SU-DHL-6 (cell line): ENCODE measurements at regions not wholly inside any gene's neighbourhood (a gene's known extent, or its start where the extent isn't known, plus 50 kb on each side); places are given as distances from the start of the nearest gene placed in this dataset.

ENCODE experiments used
- H2AFZ ChIP-seq: fragments of 200-600 bp; sonication (generic); 2 replicates; pipeline ENCODE4 v1.6.1; 2014; ENCODE audit warnings: low read depth, mild to moderate bottlenecking, moderate library complexity, mixed read lengths, antibody characterized with exemption, low read length; ENCODE audit not compliant: severe bottlenecking
- H3F3A ChIP-seq: fragments of 200-600 bp; shearing (Covaris generic); 2 replicates; pipeline ENCODE4 v1.6.0; 2016; ENCODE audit warnings: antibody characterized with exemption, mild to moderate bottlenecking; ENCODE audit not compliant: insufficient read depth
- H3K27ac ChIP-seq: fragments of 200-600 bp; sonication (generic); 2 replicates; pipeline ENCODE4 v1.5.1; 2016; ENCODE audit warnings: low read depth, mild to moderate bottlenecking, low read length, moderate library complexity, mixed read lengths
- H3K27me3 ChIP-seq: fragments of 200-600 bp; sonication (generic), shearing (Covaris generic); 2 replicates; pipeline ENCODE4 v1.6.0; 2014; ENCODE audit warnings: mild to moderate bottlenecking, low read length
- H3K36me3 ChIP-seq: fragments of 200-600 bp; sonication (generic); 2 replicates; pipeline ENCODE4 v1.6.1; 2014; ENCODE audit warnings: mild to moderate bottlenecking, low read length, mixed read lengths
- H3K4me2 ChIP-seq: fragments of 300-600, 200-600 bp; shearing (Covaris generic), sonication (generic); 2 replicates; pipeline ENCODE4 v1.6.0; 2014; ENCODE audit warnings: low read length, low read depth, mild to moderate bottlenecking; ENCODE audit not compliant: poor library complexity, severe bottlenecking
- H3K4me3 ChIP-seq: fragments of 200-600 bp; sonication (generic); 2 replicates; pipeline ENCODE4 v1.5.1; 2014; ENCODE audit warnings: antibody characterized with exemption, low read length, mild to moderate bottlenecking, mixed read lengths; ENCODE audit not compliant: insufficient read depth, poor library complexity, severe bottlenecking
- H3K79me2 ChIP-seq: fragments of 200-600 bp; sonication (generic); 2 replicates; pipeline ENCODE4 v1.6.1; 2014; ENCODE audit warnings: mild to moderate bottlenecking, low read length, moderate library complexity; ENCODE audit not compliant: insufficient read depth
- H3K9ac ChIP-seq: fragments of 200-600 bp; sonication (generic); 2 replicates; pipeline ENCODE4 v1.7.0; 2014; ENCODE audit warnings: mild to moderate bottlenecking, low read length
- H3K9me2 ChIP-seq: fragments of 200-600 bp; sonication (generic); replicated peaks from 2 replicates; pipeline ENCODE4 v1.6.1; 2014; ENCODE audit warnings: low read length; ENCODE audit not compliant: insufficient read depth
- H3K9me3 ChIP-seq: fragments of 200-600 bp; sonication (generic); 2 replicates; pipeline ENCODE4 v1.6.1; 2014; ENCODE audit warnings: low read length, mixed read lengths; ENCODE audit not compliant: insufficient read depth
- H4K20me1 ChIP-seq: fragments of 200-600 bp; sonication (generic); 2 replicates; pipeline ENCODE4 v1.6.1; 2014; ENCODE audit warnings: low read depth, mild to moderate bottlenecking, antibody characterized with exemption, low read length, moderate library complexity, mixed read lengths
- CTCF ChIP-seq: fragments of 200-600 bp; sonication (generic); IDR thresholded peaks from one replicate; pipeline ENCODE4 v1.5.1; 2017; ENCODE audit warnings: antibody characterized with exemption, mild to moderate bottlenecking, low read length, moderate library complexity; ENCODE audit not compliant: insufficient read depth, poor library complexity, severe bottlenecking
- EZH2phosphoT487 ChIP-seq: fragments of 200-600 bp; sonication (generic), shearing (Covaris generic); conservative IDR thresholded peaks from 2 replicates; pipeline ENCODE4 v1.6.1; 2018; ENCODE audit warnings: mild to moderate bottlenecking, antibody characterized with exemption, low read length, moderate library complexity, mixed read lengths

- H3K4me3 ChIP-seq = no peak overlapping the region
- no peaks in the 10 kb centered on the region for H3K27me3 ChIP-seq
- no peaks in the 10 kb centered on the region for H3K9me3 ChIP-seq
- H3F3A ChIP-seq = no peaks in the 10 kb centered on the region
- H4K20me1 ChIP-seq = no peaks in the 10 kb centered on the region
- no peaks in the 10 kb centered on the region for H3K79me2 ChIP-seq
- H2AFZ ChIP-seq = no peak overlapping the region
- no peaks in the 10 kb centered on the region for H3K36me3 ChIP-seq
- no peak overlapping the region for H3K9ac ChIP-seq
- TF ChIP-seq EZH2phosphoT487 (no peak), CTCF (no peak)
- H3K9me2 ChIP-seq = no peaks in the 10 kb centered on the region
- no peak overlapping the region for H3K27ac ChIP-seq
- H3K4me2 ChIP-seq = no peak overlapping the region
Measured at GRCh38 chr6:3963426-3963825, 114.3 kb downstream of the FAM50B start.

- Histone ChIP-seq H3K4me3 (no peak overlapping the region), H2AFZ (no peak overlapping the region), H3K27me3 (no peaks in the 10 kb centered on the region), H3K9ac (no peak overlapping the region), H3K27ac (no peak overlapping the region), H3F3A (no peaks in the 10 kb centered on the region), H3K9me3 (no peaks in the 10 kb centered on the region), H4K20me1 (no peaks in the 10 kb centered on the region), H3K79me2 (no peaks in the 10 kb centered on the region), H3K9me2 (no peaks in the 10 kb centered on the region), H3K36me3 (no peaks in the 10 kb centered on the region), H3K4me2 (no peak overlapping the region)
- TF ChIP-seq CTCF (no peak), EZH2phosphoT487 (no peak)
Measured at GRCh38 chr6:3965071-3965718, 113.7 kb downstream of the FAM217A start.

GRCh38 chr6:3966426-3966825, 112.5 kb downstream of the FAM217A start:
- Histone ChIP-seq H3K79me2 (no peaks in the 10 kb centered on the region), H3K4me2 (no peak overlapping the region), H3K4me3 (no peak overlapping the region), H3F3A (no peaks in the 10 kb centered on the region), H3K27ac (no peak overlapping the region), H3K36me3 (no peaks in the 10 kb centered on the region), H4K20me1 (no peaks in the 10 kb centered on the region), H3K27me3 (no peaks in the 10 kb centered on the region), H3K9me3 (no peaks in the 10 kb centered on the region), H3K9me2 (no peaks in the 10 kb centered on the region), H3K9ac (no peak overlapping the region), H2AFZ (no peak overlapping the region)
- no peak for TF ChIP-seq EZH2phosphoT487
- TF ChIP-seq CTCF = no peak
